NCI-H1436 (cell line): ENCODE measurements at regions not wholly inside any gene's neighbourhood (a gene's known extent, or its start where the extent isn't known, plus 50 kb on each side); places are given as distances from the start of the nearest gene placed in this dataset.

Source experiments
- DNase-seq: peaks from one replicate; lab custom pipeline; 2025; lab: John Stamatoyannopoulos, UW

DNA sequence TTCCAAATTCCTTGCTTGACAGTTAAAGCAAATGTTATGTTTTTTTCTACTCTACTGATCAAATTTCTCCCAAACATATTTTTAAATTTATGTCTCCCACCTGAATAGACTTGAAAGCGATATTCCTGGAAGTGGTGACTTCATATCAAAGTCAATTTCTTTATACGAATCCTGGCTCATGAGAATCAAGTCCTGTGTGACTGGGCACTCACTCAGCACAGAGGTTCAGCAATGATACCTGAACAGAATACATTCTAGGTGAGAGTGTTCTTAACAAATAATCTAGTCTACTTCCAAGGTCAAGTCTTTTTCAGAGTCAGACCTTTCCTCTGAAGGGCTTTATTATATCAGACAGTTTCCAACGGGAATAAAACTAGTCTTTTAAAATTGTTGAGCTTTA, 1070.6 kb downstream of the TRHDE start:
- no peak for DNase-seq

DNA sequence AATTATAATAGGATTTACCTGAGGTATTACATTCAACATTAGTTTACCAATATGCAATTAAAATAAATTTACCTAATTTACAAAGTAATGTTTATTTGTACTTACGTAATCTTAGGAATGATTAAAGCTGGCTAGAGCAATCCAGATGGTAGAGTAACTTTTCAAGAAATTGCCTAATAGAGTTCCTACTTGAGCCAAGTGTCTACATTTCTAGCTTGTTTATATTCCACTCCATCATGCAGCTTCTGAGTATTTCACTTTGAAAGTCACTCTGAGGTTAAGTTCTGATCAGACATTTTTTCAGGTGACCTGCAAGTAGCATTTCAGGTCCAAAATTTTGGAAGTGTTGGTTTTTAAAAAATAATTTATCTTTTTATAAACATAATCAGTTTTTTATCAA, 1080.7 kb downstream of the TRHDE start:
- no peak for DNase-seq

DNA sequence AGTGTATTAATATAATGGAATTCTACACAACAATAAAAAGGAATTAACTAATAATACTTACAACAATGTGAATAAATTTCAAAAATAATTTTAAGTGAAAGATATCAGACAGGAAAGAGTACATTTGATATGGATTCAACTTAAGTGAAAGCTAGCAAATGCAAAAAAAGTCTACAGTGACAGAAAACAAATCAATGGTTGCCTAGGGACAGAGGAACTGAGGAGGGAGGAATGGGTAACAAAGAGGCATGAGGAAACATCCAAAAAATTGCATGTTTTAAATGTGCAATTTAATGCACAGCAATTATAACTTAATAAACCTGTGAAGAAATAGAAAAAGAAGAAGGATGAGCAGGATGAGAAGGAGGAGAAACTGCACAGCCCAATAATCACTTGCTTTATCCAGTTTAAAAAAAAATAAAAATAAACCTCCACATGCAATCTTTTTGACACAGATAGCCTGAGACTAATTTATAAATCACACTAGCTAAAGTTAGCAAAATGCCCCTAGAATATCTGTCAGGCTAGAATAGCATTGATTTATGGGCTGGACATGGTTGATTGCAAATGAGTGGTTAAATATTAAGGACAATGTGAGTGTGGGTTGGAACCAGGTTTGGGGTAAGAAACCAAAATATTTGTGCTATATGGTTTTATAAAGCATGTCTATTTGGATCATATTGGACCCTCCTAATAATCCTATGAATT, 1089.1 kb downstream of the TRHDE start:
- no peak for DNase-seq

DNA sequence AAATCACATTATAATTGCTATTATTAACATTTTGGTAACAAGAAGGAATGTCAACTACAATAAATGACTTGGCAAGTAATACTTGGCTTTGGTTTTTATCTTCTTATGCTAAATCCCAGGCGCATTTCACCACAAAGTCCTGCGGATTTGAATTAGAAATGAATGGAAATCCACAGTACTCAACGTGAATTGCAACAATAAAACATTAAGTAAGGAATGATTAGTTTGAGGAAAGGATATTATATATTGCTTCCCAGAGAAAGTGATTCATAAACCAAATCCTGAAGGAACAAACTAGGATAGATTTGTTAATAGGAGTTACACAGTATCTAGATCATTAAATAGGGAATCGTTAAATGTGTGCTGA, 1089.7 kb downstream of the TRHDE start:
- DNase-seq = no peak

DNA sequence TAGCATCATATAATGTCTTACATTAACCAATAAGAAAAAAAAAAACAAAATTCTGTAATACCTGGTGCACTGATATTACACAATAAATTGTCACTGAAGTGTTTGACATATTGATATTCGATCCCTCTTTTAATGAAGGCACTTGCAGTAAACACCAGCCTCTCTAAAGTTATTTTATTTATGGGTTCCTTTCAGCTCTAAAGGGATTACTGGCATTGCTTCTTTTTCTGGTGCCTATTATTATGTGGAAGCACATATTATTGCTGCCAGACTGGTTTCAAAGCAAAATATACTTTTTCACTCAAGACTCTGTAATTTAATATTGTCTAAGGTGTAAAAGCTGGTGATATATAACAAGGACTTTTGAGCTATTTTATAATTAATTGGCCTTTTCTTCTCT, 1090.5 kb downstream of the TRHDE start:
- no peak for DNase-seq

DNA sequence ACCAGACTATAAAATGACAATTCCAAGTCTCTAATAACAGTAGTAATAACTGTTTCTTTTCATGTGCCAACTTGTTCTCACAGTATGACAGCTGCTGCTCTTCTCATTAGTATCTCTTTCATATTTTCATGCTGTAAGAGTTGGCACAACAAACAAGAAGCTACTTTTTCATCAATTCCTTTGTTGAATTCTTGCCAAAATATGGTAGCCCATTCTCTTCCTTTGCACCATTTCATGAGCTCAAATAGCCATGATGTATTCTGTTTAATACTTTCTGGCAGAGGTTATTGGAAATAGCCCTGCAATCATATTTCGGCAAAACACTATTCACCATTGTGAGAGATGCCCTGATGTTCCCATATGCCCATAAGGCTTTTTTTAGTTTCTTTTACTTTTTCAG, 1100.7 kb downstream of the TRHDE start:
- no peak for DNase-seq

DNA sequence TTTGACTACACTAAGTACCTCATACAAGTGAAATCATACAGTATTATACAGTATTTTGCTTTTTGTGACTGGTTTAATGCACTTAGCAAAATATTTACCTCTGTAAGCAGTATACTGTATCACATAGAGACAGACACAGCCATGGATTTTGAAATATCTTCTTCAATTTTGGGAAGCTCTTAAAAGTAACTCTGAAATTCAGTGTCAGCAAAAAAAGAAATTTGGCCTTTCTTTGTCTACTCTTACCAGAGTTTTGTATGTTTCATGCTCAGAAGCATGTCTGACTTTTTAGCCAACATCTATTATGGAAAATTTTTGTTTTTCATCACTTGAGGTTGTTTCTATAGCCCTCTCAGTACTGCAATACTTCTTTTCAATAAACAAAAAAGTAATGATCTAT, 1102.2 kb downstream of the TRHDE start:
- DNase-seq = no peak

DNA sequence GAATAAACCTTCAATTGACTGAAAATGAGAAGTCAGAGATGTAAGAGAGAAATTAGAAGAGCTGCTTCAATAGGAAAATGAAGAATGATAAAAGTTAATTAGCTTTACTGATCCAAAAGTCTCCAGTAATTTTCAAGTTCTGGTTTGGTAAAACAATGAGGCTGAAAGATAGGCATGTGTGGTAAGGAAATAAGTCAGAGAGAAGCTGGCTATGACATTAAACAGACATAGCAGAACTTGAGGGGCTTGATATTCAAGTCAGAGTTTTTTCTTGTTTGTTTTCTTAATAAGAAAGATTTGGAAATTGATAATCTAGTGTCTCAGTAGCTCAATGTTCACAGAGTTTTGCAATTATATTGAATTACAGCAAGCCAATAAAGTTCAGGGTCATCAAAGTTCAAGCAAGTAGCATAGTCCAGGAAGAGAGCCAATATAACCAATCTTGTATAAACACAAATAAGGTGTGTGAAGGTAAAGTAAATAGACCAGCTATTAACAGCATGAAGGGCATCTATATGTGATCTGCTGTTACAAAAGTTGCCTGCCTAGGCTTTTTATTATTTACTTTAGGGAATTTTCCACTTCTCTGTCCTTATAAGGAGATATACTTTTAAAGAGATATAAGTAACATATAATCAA, 1111.5 kb downstream of the TRHDE start:
- no peak for DNase-seq

DNA sequence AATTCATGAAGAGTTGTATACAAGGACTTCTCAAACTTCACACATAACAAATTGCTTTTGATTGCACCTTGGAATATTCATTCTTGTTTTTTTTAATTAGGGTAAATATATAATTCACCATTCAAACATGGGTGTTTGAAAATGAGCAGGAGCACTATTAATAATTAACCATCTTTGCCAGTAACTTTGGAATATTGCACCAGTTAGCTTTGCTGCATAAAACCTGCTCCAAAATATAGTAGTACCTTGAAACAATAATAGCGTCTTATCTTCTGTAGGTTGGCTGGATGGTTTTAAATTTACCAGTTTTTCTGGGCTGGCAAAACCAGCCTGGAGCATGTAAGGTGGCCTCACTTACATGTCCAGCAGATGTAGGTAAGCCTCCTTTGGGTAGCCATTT, 1112.4 kb downstream of the TRHDE start:
- DNase-seq = no peak

DNA sequence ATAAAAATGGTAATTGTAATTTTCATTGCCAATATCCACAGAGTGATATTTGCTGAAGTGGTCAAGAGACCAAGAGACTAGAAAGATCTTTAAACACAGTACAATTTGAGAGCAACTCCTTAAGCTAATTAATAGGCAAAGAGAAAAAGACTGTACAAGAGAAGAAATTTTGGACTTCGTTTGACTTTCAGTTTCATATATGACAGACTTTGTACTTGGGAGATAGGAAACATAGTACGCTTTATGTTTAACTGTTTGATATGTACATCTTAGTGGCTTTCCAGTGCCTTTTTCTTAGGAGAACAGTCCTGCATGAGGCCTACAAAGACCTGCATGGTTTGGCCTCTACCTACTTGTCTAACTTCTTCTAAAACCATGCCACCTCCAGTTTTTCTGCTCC, 1118.1 kb downstream of the TRHDE start:
- DNase-seq = no peak

DNA sequence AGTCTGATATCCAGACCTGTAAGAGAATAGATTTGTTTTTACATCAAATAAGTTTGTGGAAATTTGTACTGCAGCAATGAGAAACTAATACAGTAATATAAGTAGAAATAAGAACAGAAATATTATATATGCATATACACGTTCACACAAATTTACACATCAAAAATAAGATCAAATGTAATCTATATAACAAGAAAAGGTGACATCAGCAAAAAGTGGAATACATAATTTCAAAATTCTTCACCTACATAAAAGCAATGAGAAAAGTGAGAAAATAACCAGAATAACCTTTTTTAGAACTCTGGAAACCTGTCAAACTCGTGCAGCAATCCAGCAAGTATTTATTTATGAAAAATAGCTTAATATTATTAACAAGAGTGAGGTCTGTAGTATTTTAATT, 1124.6 kb upstream of the ATXN7L3B start:
- DNase-seq = no peak

DNA sequence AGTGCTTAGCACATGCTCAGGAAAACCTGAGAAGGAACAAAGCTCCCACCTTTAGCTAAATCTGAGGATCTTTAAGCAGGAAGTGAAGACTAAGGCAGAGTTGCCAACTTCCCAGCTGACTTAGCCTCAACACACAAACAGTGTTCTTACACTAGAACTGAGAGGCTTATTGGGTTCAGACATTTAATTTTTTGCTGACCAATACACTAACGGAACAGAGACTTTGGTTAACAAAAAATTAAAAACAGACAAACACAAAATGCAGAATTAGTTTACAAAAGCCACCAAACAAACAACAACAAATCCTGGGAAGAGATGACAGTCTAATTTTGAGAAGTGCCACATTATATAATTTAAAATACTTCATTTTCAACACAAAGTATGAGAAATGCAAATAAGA, 1123.7 kb upstream of the ATXN7L3B start:
- no peak for DNase-seq

DNA sequence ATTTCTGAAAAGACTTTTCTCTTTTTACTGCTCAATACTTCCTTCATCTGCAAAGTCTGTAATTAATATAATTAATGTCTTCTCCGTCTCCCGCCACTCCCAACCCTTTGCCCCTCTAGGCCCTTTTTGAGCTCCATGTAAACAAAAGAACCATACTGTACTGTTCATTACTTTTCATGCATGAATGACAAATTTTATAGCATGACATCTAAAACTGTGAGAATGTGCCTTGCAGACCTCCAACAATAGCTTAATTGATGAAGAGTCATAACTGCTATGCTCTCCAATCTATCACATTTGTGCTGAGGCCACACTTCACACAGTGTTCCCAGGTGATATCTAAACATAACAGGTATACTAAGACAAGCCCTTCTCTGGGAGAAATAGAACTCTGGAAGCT, 1122.7 kb upstream of the ATXN7L3B start:
- no peak for DNase-seq

DNA sequence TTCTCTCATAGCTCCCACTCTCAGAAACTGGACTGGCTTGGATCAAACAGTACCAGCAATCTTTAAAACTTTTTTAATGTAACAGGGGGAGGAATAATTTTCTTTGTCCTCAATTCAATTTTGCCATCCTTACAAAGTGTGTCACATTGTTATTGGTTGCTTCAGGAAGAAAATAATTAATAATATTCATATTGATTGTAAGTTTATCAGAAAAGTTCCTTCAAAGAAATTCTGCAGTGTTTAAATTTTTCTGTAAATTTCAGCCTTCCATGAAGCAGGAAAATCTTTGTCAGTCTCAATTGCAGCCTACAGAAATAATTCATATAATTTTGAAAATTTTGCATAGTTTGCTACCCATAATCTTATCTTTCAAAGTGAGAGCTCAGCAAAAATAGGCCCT, 1119.1 kb upstream of the ATXN7L3B start:
- DNase-seq = no peak

DNA sequence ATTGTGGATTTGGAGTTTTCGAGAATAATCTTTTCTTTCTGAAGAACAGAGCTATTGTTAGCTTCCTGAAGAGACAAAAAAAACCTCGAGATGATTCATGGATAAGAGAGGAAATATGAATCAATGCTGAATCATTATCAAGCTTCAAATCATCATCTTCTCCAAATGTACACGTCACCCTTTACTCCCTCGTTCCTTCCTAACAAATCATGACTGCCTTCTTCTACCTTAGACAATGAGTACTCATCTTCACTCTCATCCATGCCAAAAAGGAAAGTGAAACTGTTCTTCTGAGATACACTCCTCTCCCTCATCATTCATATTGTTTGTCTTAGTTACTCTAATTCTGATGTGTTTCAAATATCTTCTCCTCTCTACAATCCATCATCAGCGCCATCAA, 1115.8 kb upstream of the ATXN7L3B start:
- no peak for DNase-seq

DNA sequence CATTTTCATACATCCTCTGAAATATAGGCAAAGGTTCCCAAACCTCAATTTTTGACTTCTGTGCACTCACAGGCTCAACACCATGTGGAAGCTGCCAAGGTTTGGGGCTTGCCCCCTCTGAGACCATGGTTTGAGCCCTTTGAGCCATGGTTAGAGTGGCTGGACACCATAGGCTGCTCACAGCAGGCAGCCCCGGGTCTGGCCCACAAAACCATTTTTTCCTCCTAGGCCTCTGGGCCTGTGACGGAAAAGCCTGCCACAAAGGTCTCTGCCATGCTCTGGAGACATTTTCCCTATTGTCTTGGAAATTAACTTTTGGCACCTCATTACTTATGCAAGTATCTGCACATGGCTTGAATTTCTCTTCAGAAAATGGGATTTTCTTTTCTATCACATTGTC, 1113.2 kb upstream of the ATXN7L3B start:
- DNase-seq = no peak

DNA sequence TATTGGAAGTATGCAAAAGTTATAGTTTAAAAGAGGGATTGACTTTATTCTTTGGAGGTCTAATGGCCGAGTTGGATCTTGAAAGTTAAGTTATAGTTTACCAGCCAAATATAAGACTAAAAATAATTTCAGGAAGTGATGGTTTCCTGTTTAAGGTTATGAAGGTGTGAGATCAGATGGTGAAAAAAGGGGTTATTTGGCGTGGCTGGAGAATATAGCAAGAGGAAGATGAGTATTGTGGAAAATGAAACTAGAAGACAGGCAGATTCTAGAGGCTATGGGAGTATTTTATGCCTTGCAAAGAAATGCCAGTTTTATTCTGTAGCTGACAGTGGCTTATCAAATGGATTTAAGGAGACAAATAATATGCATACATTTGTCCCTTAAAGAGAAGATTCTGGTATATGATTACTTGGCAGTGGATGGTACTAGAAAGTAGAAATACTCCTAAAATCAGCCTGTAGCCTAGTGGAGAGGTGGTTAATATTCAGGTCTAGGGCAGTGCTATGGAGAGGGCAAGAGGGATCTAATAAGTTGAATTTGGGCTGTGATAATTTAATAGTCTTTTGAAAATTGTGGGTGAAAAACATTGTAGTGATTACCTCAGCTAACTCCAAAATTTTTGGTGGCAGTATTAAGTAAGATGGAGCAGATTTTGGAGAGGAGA, 1091.8 kb upstream of the ATXN7L3B start:
- no peak for DNase-seq

DNA sequence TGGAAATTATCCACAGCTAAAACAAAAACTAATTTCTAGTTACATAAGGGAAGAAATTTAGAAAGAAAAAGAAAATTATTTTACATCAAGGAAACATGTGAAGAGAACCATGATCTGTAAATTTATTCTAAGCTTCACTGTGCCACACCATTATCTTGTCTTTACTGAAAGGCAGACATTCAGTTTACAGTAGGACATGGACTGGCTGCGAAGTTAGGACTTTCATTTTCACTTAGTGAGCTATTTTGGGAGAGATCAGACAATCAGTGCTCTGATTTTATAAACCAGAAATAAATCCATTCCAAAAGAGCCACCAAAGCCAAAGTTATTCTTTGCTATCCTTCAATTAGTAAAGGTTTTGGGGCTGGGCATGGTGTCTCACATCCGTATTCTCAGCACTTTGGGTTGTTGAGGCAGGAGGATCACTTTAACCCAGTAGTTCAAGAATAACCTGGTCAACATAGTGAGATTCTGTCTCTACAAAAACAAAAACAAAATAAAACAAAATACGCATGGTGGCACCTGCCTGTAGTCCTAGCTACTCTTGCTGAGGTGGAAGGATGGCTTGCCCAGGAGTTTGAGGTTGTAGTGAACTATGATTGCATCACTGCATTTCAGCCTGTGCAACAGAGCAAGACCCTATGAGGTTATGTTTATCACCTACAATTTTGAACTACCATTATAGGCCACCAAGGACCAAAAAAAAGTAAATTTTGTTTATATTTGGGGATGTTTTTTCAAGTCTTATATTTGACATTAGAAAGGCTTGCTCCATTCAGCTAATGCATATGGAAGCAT, 1084.8 kb upstream of the ATXN7L3B start:
- no peak for DNase-seq

DNA sequence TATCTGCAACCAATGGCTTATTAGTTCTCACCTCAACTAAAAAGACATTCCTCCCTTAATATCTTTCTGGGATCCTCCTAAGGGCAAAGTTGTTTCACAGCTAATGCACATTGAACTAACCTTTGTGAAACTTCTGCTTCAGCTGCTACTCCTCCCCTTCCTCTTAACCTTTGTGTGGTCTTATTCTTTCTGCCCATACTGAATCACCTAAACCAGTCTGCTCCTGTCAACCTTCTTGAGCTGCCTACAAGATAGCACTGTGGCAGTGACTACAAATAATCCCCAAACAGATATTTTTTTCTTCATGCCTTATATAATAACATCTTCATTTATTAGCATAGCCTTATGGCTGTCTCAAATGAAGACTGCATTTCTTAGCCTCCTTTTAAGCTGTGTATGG, 1077.4 kb upstream of the ATXN7L3B start:
- no peak for DNase-seq

DNA sequence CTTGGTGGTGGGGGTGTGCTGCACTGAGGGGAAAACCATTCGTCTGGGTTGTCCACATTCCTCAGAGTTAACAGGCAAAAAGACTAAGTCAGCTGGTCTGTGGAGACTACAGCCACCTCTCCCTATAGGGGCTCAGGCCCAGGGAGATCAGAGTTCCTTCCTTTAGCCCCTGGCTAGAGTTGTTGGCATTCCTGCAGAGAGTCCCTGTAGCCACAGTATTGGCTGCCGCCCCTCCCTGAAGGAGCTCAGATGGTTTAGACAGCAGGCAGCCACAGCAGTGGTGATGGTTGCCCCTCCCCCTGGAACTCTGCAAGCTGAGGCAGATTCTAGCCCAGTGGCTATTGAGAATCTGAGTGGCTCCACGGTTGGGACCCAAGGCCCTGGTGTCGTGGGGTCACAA, 1072.5 kb upstream of the ATXN7L3B start:
- no peak for DNase-seq

DNA sequence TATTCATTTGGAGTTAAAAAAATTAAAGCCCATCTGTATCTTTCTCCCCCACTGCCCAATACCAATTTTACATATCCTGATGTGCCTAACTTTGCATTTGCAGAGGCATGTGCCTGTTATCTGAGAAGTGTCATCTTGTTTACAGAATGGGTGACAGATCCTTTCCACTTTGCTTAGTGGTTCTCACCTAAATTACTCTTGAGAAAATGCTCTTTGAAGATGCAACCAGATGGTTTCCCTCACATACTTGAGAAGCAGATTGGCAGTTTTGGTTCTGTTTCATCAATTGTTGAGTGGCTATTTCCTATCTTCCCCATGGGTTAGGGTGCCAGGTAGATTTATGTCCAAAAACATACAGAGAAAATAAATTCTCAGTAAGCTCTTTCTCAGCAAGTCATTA, 1051.4 kb upstream of the ATXN7L3B start:
- no peak for DNase-seq

DNA sequence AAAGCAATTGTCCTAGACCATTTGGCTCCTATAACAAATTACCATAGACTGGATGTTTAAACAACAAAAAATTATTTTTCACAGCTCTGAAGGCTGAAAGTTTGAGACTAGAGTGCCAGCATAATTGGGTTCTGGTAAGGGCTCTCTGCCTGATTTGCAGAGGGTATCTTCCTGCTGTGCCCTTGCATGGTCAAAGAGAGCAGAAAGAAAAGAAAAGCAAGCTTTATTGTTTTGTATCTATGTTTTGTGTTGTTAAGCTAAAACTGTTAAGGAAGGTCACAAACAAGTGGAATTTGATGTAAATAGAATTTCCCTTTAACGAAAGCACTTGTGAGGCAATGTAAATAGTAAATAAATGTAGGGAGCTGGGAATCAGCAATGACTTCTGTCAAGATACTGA, 1031.0 kb upstream of the ATXN7L3B start:
- DNase-seq = no peak

DNA sequence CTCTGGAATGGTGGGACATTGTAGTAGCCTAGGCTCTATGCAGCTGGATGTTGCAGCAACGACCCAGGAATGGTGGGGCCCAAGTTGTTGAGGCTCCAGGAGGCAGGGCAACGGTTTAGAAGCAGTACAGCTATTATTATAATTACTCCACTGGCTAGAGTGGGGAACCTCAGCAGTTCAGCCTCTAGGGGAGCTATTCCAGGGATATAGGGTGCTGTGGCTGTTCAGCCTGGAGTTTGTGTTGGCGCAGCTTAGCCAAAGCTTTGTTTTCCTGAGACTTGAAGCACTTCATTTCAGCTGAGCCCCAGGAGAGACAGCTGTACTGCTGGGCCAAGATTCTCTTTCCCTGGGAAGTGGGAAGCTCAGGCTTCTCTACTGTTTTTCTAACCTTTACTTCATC, 1023.0 kb upstream of the ATXN7L3B start:
- no peak for DNase-seq
